ENCODE measurements at regions not wholly inside any gene's neighbourhood (a gene's known extent, or its start where the extent isn't known, plus 50 kb on each side); places are given as distances from the start of the nearest gene placed in this dataset.

- TF ChIP-seq NFXL1 (IDR thresholded peaks at IDR 0.05; ENCODE audit: borderline replicate concordance): no peak
- TF ChIP-seq POLR2AphosphoS5 (IDR thresholded peaks at IDR 0.05; ENCODE audit: low read length): no peak
- TF ChIP-seq TAF1 (IDR thresholded peaks at IDR 0.05; ENCODE audit: borderline replicate concordance, low read depth, low read length): no peak
- TF ChIP-seq CBX3 (IDR thresholded peaks at IDR 0.05; ENCODE audit: borderline replicate concordance, low read depth): no peak
- TF ChIP-seq CTCF (IDR thresholded peaks at IDR 0.05 in 2 of 3, conservative IDR thresholded peaks at IDR 0.05 in 1 of 3; ENCODE audit: control insufficient read depth in 2 of 3, extremely low read depth in 1 of 3, insufficient read depth in 1 of 3, low read depth in 3 of 3, low read length in 3 of 3): no peak
Observed at GRCh38 chr12:3945671-3946070, 72.5 kb upstream of the PARP11 start.
